Eye (tissue), 1 donor: ENCODE measurements at regions not wholly inside any gene's neighbourhood (a gene's known extent, or its start where the extent isn't known, plus 50 kb on each side); places are given as distances from the start of the nearest gene placed in this dataset.

Source experiments
- DNase-seq: peaks from one replicate; pipeline ENCODE4 v3.0.0-alpha.2; 2015

DNA sequence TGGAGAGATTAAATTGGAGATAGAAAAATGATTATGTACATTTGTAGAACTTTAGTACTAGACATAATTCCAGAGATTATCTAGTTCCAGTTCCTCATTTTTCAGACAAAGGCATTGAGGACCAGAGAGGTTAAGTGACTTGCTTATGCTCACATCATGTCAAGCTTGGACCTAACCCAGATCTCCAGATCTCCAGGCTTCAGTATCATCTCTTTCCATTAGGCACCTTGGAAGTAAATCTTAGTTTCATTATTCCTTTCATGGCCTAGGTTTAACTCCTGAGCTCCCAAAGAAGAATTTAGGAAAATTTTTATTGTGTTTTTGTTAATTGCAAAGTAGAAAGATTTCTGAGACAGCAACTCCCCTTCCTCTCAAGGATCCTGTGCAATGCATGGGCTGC is 148.8 kb downstream of the GATB start:
- DNase-seq: no peak

DNA sequence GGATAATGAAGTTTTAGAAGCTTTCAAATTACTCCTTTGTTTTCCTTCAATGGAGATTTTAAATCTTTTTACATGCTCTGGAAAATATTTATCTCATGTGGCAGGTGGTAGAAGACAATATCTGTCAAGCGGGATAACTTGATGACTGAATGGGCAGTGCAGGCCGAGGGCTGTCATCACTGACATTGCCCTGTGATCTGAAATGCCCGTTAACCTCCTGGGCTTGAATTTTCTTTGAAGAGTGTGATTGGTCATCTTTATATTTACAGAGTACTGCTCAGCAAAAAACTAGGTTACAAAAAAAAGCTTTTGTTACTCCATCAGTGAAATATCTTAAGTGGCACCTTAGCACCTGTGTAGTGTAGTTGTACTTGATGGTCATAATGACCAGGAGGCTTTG is 147.5 kb downstream of the GATB start:
- DNase-seq: peak; percentile 80

DNA sequence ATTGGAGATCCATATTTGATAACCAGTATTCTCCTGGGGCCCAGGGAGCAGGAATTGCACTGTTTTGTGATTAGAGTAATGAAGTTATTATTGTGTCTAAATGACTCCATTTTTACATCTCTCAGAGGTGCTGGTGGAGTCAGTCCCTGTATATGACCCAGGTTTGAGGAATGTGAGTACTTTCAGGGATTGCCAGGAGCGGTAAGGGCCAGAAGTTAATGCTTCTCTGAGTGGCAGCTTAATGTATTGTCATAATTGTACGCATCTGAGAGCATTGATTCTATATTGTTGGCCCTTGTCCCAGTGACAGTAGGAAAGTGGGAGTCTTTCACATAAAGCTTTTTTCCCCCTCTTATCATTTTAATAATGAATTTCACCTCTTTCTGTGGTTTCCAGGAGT is 146.2 kb downstream of the GATB start:
- peak; percentile 79 for DNase-seq

DNA sequence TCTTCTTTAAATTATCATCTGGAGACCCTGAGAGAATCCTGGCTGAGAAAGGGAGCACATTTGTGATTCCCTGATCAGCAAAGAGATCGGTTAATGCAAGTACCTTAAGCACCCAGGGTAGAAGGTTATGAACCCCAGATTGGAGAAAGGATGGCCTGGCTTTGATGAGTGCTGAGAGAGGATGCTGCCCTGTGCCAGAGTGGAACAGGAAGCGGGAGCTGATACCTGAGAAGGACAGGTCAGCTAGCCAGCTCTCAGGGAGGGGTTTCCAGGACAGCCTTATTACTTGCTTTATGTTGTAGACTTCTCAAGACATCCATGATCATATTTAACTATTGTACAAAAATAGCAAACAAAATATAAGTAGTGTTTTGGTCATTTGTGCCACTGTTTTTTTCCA is 141.9 kb downstream of the GATB start:
- DNase-seq: no peak

DNA sequence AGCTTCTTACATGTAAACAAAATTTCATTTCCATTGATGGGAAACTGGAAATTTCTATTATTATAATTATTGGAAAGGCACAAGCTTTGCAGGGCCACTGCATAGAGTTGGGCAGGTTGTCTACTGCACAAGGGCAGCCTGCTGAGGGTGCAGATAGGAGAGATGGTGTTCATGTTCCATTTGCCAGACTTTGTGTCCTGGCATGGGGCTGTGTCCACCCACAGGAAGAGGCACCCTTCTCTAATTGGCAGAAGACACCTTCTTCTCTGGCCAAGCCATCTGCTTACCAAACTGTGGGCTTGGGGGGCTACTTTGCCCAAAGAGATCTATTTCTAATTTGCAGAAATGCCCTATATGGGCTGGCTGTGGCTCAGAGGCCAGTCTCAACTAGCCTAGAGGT is 140.7 kb downstream of the GATB start:
- no peak for DNase-seq
